WERI-Rb-1 (cell line): ENCODE measurements at regions not wholly inside any gene's neighbourhood (a gene's known extent, or its start where the extent isn't known, plus 50 kb on each side); places are given as distances from the start of the nearest gene placed in this dataset.

Experiments used
- DNase-seq: peaks from one replicate; pipeline ENCODE4 v3.0.0-alpha.2; 2020
- H3K27ac ChIP-seq: fragments of 250-450 bp; sonication (Bioruptor Pico); 2 replicates; pipeline ENCODE4 v1.5.1; 2020; ENCODE audit warnings: mild to moderate bottlenecking, moderate library complexity
- H3K27me3 ChIP-seq: fragments of 250-450 bp; sonication (Bioruptor Pico); 2 replicates; pipeline ENCODE4 v1.5.1; 2021; ENCODE audit warnings: mild to moderate bottlenecking, low read depth, moderate library complexity; ENCODE audit not compliant: insufficient read depth, severe bottlenecking
- H3K36me3 ChIP-seq: fragments of 250-450 bp; sonication (Bioruptor Pico); 2 replicates; pipeline ENCODE4 v1.5.1; 2020; ENCODE audit warnings: mild to moderate bottlenecking, moderate library complexity
- H3K4me3 ChIP-seq: 2 replicates; pipeline ENCODE4 v1.5.1; 2011; ENCODE audit warnings: low read depth, mild to moderate bottlenecking, control low read depth, low read length
- H3K9me3 ChIP-seq: fragments of 250-450 bp; sonication (Bioruptor Pico); 2 replicates; pipeline ENCODE4 v1.5.1; 2021; ENCODE audit warnings: mild to moderate bottlenecking, moderate library complexity; ENCODE audit not compliant: severe bottlenecking
- CTCF ChIP-seq: IDR thresholded peaks from 2 replicates; pipeline ENCODE4 v1.5.1; 2011; ENCODE audit warnings: low read depth, mild to moderate bottlenecking, control low read depth, inconsistent platforms, low read length

- H3K27me3 ChIP-seq: peaks cover 4% of the 10 kb centered on the region
- no peak overlapping the region for H3K27ac ChIP-seq
- DNase-seq: no peak
- H3K4me3 ChIP-seq: no peak overlapping the region
- TF ChIP-seq CTCF: no peak
- H3K36me3 ChIP-seq: no peaks in the 10 kb centered on the region
- no peaks in the 10 kb centered on the region for H3K9me3 ChIP-seq
Measured at GRCh38 chr14:100975671-100976070, 72.1 kb upstream of the RTL1 start.

- Histone ChIP-seq H3K9me3 (no peaks in the 10 kb centered on the region), H3K27me3 (peaks cover 6% of the 10 kb centered on the region), H3K36me3 (no peaks in the 10 kb centered on the region), H3K4me3 (no peak overlapping the region), H3K27ac (no peak overlapping the region)
- DNase-seq: no peak
- no peak for TF ChIP-seq CTCF
Measured at GRCh38 chr14:100979079-100979478, 75.6 kb upstream of the RTL1 start.

GRCh38 chr14:100979780-100980179 lies 76.3 kb upstream of the RTL1 start:
- no peak for TF ChIP-seq CTCF
- H3K36me3 ChIP-seq: no peaks in the 10 kb centered on the region
- H3K27me3 ChIP-seq: peaks cover 6% of the 10 kb centered on the region
- no peak overlapping the region for H3K27ac ChIP-seq
- DNase-seq: no peak
- no peaks in the 10 kb centered on the region for H3K9me3 ChIP-seq
- no peak overlapping the region for H3K4me3 ChIP-seq

GRCh38 chr14:100980823-100981222 lies 77.3 kb upstream of the RTL1 start:
- no peak for DNase-seq
- H3K4me3 ChIP-seq: no peak overlapping the region
- no peak for TF ChIP-seq CTCF
- peaks cover 7% of the 10 kb centered on the region for H3K27me3 ChIP-seq
- no peak overlapping the region for H3K27ac ChIP-seq
- H3K9me3 ChIP-seq: no peaks in the 10 kb centered on the region
- no peaks in the 10 kb centered on the region for H3K36me3 ChIP-seq

- no peak for TF ChIP-seq CTCF
- H3K27me3 ChIP-seq: peaks cover 15% of the 10 kb centered on the region
- H3K27ac ChIP-seq: no peak overlapping the region
- no peaks in the 10 kb centered on the region for H3K9me3 ChIP-seq
- no peaks in the 10 kb centered on the region for H3K36me3 ChIP-seq
- no peak overlapping the region for H3K4me3 ChIP-seq
- DNase-seq: no peak
Measured at GRCh38 chr14:100981809-100982208, 78.3 kb upstream of the RTL1 start.

- Histone ChIP-seq H3K36me3 (no peaks in the 10 kb centered on the region), H3K27me3 (peaks cover 16% of the 10 kb centered on the region), H3K4me3 (no peak overlapping the region), H3K9me3 (no peaks in the 10 kb centered on the region), H3K27ac (no peak overlapping the region)
- DNase-seq: no peak
- TF ChIP-seq CTCF: no peak
Measured at GRCh38 chr14:100982353-100982752, 78.8 kb upstream of the RTL1 start.
